T-helper 22 cell (primary cell): ENCODE measurements at regions not wholly inside any gene's neighbourhood (a gene's known extent, or its start where the extent isn't known, plus 50 kb on each side); places are given as distances from the start of the nearest gene placed in this dataset.

Experiments
- DNase-seq: peaks from one replicate; pipeline ENCODE4 v3.0.0-alpha.2; 2020; ENCODE audit warnings: low read depth

DNA sequence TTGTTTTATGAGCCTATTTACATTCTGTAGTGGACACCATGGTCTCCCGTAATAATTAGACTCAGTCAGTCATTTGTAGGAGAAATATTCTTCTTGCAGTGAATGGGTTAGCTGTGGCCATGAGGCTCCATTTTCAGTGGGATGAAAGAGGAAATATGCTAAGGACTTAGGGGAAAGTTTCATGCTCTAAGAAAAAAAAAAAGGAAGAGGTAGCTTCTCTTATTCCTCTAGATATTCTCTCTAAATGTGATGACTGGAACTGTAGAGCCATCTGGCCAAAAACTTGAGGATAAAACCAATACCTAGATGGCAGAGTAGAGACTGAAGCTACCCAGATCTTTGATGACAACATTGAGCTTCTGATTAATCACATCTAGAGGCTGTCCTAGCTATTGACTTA, 75.8 kb upstream of the SESN3 start:
- no peak for DNase-seq

DNA sequence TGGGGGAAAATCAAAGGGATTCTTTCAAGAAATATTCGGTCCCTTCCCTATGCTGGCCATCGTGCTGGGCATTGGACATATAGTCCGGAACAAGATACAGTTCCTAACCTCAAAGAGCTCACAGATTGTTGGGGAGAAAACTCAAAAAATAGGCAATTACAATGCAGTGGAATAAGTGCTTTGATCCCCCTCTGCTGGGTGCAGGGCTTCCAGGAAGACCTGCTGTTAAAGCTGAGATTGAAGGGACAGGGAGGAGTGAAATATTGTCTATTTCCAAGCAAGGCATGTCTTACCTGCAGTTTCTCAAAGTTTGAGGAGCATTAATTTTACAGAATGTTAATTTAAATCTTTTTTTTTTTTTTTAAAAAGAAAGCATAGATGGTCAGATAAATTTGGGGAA, 75.1 kb upstream of the SESN3 start:
- DNase-seq = no peak

GRCh38 chr11:95305705-95306104, 74.7 kb upstream of the SESN3 start:
- DNase-seq = no peak

DNA sequence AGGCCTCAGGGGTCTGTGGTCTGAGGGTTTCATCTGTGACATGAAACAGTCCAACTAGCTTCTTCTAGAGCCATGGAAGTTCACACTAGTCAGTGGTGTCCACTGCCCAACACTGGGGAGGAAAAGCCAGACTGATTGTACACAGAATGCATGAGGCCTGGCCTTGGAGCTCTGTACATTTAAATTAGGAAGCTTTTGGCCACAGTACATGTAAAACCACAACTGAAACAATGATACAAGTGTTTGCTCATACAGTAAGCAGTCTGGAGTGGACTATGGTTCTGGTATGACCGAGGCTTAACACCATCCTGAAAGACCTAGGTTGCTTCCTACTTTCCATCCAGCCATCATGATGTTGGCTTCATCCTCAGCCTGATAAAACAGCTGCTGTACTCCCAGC, 73.8 kb upstream of the SESN3 start:
- no peak for DNase-seq

- DNase-seq = no peak
These were observed 71.2 kb upstream of the SESN3 start for GRCh38 chr11:95302211-95302610.

DNA sequence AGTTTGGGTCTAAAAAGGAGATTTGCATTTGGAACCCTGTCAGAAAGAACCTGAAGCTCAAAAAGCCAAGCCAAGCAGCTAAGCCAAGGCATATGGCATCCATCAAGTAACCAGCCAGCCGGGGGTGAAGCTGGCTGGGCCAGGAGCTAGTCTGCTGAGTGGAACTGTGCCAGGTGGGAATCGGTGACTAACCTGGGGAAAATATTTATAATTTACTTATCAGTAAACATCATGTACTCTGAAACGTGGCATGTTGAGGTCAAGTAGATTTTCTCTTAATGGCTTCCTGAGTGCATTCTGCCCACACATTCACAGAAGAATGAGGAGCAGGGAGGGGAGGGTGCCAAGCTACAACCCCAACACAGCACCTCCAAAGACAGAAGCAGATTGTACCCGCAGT, 70.5 kb upstream of the SESN3 start:
- DNase-seq = no peak

- DNase-seq = no peak
These were observed 68.2 kb upstream of the SESN3 start for GRCh38 chr11:95299078-95299679.

- DNase-seq = no peak
These were observed 66.9 kb upstream of the SESN3 start for GRCh38 chr11:95297680-95298452.

DNA sequence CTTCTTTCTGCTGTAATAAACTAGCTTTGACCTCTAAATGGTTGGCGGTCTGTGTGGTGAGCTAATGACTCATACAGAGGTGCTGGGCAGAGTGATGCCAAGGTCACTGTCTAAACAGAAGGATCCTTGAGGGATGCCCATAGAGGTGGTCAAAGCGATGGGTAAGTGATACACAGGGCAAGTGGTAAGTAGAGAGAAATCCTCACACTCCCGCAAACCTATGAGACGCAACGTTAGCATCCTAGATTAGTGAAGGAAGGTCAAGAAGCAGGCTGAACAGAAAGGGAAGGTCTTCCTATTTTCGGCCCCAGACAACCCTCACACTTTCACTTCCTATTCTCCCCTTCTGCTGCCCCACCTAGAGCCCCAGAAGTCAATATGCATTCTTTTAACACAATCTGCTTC, 65.6 kb upstream of the SESN3 start:
- DNase-seq = no peak

DNA sequence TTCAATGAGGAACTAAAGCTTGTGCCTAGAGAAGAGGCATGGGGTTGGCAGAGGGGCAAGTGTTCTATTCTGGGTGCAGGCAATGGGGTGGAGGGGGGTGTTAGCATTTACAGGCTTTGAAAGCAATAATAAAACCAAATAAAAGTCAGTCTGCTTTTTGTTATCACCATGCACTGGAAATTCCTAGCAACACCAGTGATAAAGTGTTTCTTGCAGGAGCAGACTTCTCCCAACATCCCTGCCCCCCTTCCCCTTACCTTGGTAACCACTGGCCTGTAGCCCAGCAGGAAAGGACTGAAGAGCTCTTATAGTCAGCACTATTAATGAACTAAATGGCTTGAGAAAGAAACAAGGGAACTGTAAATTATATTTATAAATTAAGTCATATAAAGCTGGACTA, 65.2 kb upstream of the SESN3 start:
- DNase-seq = no peak

DNA sequence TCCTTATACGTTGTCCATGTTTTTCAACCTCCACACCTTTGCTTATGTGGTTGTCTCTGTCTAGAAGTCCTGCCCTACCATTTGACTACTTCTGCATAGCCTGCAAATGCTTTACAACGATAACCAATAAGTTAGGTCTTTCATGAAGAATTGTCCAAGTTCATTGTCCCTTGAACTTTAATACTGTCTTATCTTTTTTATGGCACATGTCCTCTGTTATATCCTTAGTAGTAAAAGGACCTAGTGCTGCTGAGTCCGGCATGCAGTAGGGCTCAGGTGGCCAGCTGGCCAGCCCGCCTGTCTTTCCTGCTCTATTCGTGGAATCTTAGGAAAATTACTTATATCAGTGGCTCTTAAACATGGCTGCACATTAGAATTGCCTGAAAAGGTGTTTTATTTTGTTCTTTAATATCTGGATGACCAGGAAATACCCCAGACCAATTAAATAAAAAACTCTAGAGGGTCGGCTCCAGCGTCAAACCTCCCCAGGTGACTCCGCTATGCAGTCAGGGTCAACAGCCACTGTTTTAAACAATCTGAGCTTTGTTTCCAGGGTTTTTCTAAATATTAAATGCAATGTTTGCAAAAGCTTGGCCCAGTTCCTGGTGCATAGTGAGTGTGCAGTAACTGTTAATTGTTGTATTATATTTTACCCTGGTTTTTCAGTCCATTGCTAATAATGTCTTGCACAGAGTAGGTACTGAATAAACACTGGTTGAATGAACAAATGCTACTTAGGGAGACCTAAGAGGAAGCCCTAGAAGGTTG, 64.6 kb upstream of the SESN3 start:
- DNase-seq = no peak

DNA sequence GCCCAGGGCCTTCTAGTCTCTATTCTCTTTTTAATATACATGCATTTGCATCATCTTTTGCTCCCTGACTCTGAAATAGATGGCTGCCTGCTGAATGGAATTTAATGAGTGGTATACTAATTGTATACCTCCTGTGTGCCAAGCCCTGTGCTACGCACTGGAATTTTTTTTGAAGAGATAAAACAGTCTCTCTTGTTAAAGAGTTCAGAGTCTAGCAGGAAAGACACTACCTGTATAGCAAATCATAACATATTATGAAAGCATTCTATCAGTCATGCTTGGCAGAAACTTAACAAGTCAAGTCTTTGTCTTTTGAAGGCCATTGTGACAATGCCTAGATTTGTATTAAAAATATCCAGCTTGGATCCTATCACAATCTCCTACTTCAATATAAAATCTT, 63.7 kb upstream of the SESN3 start:
- no peak for DNase-seq

GRCh38 chr11:95293116-95293515, 62.1 kb upstream of the SESN3 start:
- DNase-seq = no peak

DNA sequence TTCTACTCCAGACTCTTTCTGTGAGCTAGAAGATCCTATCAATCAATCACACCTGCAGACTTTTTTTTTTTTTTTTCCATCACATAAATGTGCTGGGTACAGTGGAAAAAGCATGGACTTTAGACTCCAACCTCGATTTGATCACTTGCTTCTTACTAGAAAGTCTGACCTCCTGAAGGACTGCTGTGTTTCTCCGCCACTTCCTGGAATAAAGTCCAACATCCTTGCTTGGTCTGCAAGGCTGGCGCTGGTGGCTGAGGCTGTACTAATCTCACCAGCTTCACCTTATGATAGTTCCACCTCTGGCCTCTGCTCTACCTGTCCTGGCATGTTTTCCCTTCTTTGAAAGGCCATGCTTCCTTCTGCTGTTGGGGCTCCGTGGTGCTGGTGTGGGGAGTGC, 60.9 kb upstream of the SESN3 start:
- no peak for DNase-seq

- DNase-seq = no peak
These were observed 58.5 kb upstream of the SESN3 start for GRCh38 chr11:95289378-95290101.

GRCh38 chr11:95284057-95285052, 53.4 kb upstream of the SESN3 start:
- DNase-seq = no peak

DNA sequence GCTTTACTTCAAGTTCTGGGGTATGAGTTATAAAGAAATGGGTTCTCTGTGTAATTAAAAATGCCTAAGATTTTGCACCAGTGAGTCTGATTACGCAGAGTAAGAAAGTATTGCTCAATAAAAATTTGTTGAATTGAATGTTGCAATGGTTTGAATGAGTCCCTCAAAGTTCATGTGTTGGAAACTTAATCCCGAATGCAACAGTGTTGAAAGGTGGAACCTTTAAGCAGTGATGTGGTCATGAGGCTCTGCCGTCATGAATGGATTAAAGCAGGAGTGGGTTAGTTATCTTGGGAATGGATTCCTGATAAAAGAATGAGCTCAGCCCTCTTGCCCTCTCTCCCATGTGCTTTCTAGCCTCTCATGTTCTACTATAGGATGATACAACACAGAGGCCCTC, 52.6 kb upstream of the SESN3 start:
- no peak for DNase-seq

DNA sequence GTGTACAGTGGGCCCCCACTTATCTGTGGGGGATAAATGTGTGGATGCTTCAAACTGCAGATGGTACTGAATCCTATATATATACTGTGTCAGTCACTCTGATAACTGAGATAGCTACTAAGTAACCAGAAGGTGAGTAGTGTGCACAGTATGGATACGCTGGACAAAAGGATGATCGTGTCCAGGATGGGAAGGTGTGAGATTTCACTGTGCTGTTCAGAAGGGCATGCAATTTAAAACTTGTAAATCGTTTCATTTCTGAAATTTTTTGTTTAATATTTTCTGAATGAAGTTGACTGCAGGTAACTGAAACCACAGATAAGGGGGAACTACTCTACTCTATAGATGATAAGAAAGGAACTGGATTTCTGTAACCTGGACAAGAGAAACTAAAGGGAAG, 52.1 kb upstream of the SESN3 start:
- DNase-seq = no peak

DNA sequence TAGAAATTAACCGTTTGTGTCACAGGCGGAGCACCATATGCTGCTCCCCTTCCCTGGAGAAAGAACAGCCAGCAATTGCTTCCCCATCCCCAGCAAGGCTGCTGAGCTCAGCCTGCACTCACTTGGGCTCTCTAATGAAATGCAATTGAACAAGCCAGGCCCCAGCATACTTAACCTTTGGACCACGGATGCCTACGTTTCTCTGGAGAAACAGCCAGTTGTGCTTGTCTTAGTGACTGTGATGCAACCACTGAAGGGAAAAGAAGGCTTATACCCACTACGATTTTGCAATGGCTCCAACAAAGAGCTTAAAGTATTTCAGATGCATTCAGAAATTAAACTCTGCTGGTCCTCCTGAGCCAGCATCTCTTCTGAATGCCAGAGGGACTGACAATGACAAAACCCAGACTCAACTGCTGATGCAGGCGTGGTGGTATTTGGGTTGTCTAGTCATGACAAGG, 51.3 kb upstream of the SESN3 start:
- DNase-seq = no peak
